GM12878 (cell line): ENCODE measurements at regions not wholly inside any gene's neighbourhood (a gene's known extent, or its start where the extent isn't known, plus 50 kb on each side); places are given as distances from the start of the nearest gene placed in this dataset.
A peak's percentile ranks its signal among the peaks of the same experiment; 100 is the strongest.

ENCODE experiments used
- ATAC-seq: fragments of 200-7000 bp; cut with Tn5 transposase; 3 replicates; pipeline ENCODE4 v1.9.1; 2020; ENCODE audit warnings: mild to moderate bottlenecking, moderate library complexity
- BruUV-seq: library from RNA; stranded (reverse); fragments of 400-500 nt; replicated peaks from 2 replicates; lab custom pipeline; 2021; lab: Mats Ljungman, UMichigan
- CTCF ChIA-PET: fragments of 300-600 bp; sonication (Branson Sonifier 250); formaldehyde crosslinking; extraction: SDS; loops from one replicate; lab custom pipeline; 2021; ENCODE audit warnings: inconsistent platforms; lab: Yijun Ruan, JAX
- POLR2A ChIA-PET: fragments of 350-600 bp; formaldehyde crosslinking; extraction: SDS; loops from one replicate; lab custom pipeline; 2021; ENCODE audit warnings: inconsistent platforms; lab: Charles Lee
- RAD21 ChIA-PET: fragments of 300-600 bp; sonication (Branson Sonifier 250); formaldehyde crosslinking; loops from one replicate; lab custom pipeline; 2023; ENCODE audit warnings: antibody characterized with exemption; ENCODE audit not compliant: unreplicated experiment; lab: Charles Lee
- SMC1A ChIA-PET: fragments of 300-600 bp; sonication (Branson Sonifier 250); formaldehyde crosslinking; loops from one replicate; lab custom pipeline; 2023; ENCODE audit not compliant: unreplicated experiment, uncharacterized antibody; lab: Charles Lee
- DNase-seq: peaks from one replicate; pipeline ENCODE4 v3.0.0-alpha.2; 2011; ENCODE audit warnings: low read depth, low spot score
- FAIRE-seq: peaks from 3 replicates; lab custom pipeline; 2011; peaks lifted over from hg19 to GRCh38; lab: Jason Lieb, UNC
- H2AFZ ChIP-seq: 2 replicates; pipeline ENCODE4 v1.6.0; 2011; ENCODE audit warnings: low read depth, low read length, control low read depth; ENCODE audit not compliant: control insufficient read depth
- H3K27ac ChIP-seq: 2 replicates; pipeline ENCODE4 v1.5.1; 2011; ENCODE audit warnings: control low read depth; ENCODE audit not compliant: control insufficient read depth, insufficient read depth
- H3K27me3 ChIP-seq, 2 experiments: replicated peaks in 1 of 2; 2 replicates each; pipeline versions ENCODE4 v1.6.0 to v1.6.1; 2011; ENCODE audit warnings: low read length in 1 of 2; ENCODE audit not compliant: control insufficient read depth in 2 of 2, insufficient read depth in 2 of 2
- H3K36me3 ChIP-seq, 2 experiments: 2 replicates each; pipeline ENCODE4 v1.5.1; 2011; ENCODE audit warnings: low read length in 1 of 2; ENCODE audit not compliant: control insufficient read depth in 2 of 2, insufficient read depth in 2 of 2
- H3K4me1 ChIP-seq: 2 replicates; pipeline ENCODE4 v1.6.1; 2011; ENCODE audit warnings: mild to moderate bottlenecking, low read length, moderate library complexity, mixed read lengths; ENCODE audit not compliant: control insufficient read depth, insufficient read depth
- H3K4me2 ChIP-seq: 2 replicates; pipeline ENCODE4 v1.6.0; 2011; ENCODE audit warnings: control low read depth; ENCODE audit not compliant: control insufficient read depth, insufficient read depth
- H3K4me3 ChIP-seq: fragments of 200-600 bp; sonication (generic); 2 replicates; pipeline ENCODE4 v1.5.1; 2016
- H3K79me2 ChIP-seq: 2 replicates; pipeline ENCODE4 v1.6.0; 2011; ENCODE audit warnings: low read length; ENCODE audit not compliant: control insufficient read depth, insufficient read depth
- H3K9ac ChIP-seq: 2 replicates; pipeline ENCODE4 v1.8.0; 2011; ENCODE audit warnings: low read length, control low read depth, mixed read lengths; ENCODE audit not compliant: control insufficient read depth, insufficient read depth
- H3K9me3 ChIP-seq: replicated peaks from 3 replicates; pipeline ENCODE4 v1.5.1; 2011; ENCODE audit warnings: mild to moderate bottlenecking, low read length; ENCODE audit not compliant: control insufficient read depth, insufficient read depth
- H4K20me1 ChIP-seq: 2 replicates; pipeline ENCODE4 v1.6.0; 2011; ENCODE audit not compliant: control insufficient read depth, insufficient read depth
- BACH1 ChIP-seq: fragments of 450-650 bp; IDR thresholded peaks from 2 replicates; pipeline ENCODE4 v1.6.1; 2017; ENCODE audit warnings: mild to moderate bottlenecking, borderline replicate concordance
- BCL11A ChIP-seq: IDR thresholded peaks from 2 replicates; pipeline ENCODE4 v1.6.1; 2011; ENCODE audit warnings: low read depth, low read length
- BMI1 ChIP-seq: fragments of 450-650 bp; IDR thresholded peaks from 2 replicates; pipeline ENCODE4 v1.6.1; 2016; ENCODE audit warnings: mild to moderate bottlenecking, moderate library complexity, borderline replicate concordance
- CREM ChIP-seq: IDR thresholded peaks from 2 replicates; pipeline ENCODE4 v1.6.1; 2014; ENCODE audit warnings: antibody characterized with exemption, low read depth
- DPF2 ChIP-seq: fragments of 450-650 bp; IDR thresholded peaks from 2 replicates; pipeline ENCODE4 v1.6.1; 2017; ENCODE audit warnings: mild to moderate bottlenecking
- ETV6 ChIP-seq, 2 experiments: fragments of 450-650 bp in 1 of 2; IDR thresholded peaks in 1 of 2; conservative IDR thresholded peaks in 1 of 2; 2 replicates each; pipeline ENCODE4 v1.6.1; 2014; ENCODE audit warnings: antibody characterized with exemption in 1 of 2, borderline replicate concordance in 1 of 2, low read depth in 1 of 2, mild to moderate bottlenecking in 1 of 2, moderate library complexity in 1 of 2
- FOXM1 ChIP-seq: IDR thresholded peaks from 2 replicates; pipeline ENCODE4 v1.6.1; 2012; ENCODE audit warnings: low read depth, mild to moderate bottlenecking, inconsistent platforms, low read length, moderate library complexity
- IKZF2 ChIP-seq, 2 experiments: fragments of 450-650 bp; IDR thresholded peaks; 2 replicates each; pipeline ENCODE4 v1.6.1; 2017; ENCODE audit warnings: mild to moderate bottlenecking in 2 of 2, moderate library complexity in 2 of 2
- MEF2A ChIP-seq: IDR thresholded peaks from 2 replicates; pipeline ENCODE4 v1.6.1; 2011; ENCODE audit warnings: low read depth, mild to moderate bottlenecking, low read length, moderate library complexity; ENCODE audit not compliant: insufficient read depth
- PAX5 ChIP-seq: IDR thresholded peaks from 2 replicates; pipeline ENCODE4 v1.6.1; 2011; ENCODE audit warnings: low read depth, low read length, borderline replicate concordance
- POLR2A ChIP-seq: IDR thresholded peaks from 2 replicates; pipeline ENCODE4 v1.6.1; 2011; ENCODE audit warnings: low read depth, mild to moderate bottlenecking, low read length
- POLR2AphosphoS5 ChIP-seq: IDR thresholded peaks from 2 replicates; pipeline ENCODE4 v1.6.1; 2011; ENCODE audit warnings: mild to moderate bottlenecking, low read length, inconsistent platforms
- RAD21 ChIP-seq: IDR thresholded peaks from 2 replicates; pipeline ENCODE4 v1.6.1; 2011; ENCODE audit warnings: mild to moderate bottlenecking, low read depth, low read length, moderate library complexity; ENCODE audit not compliant: insufficient read depth
- SMAD1 ChIP-seq: fragments of 450-650 bp; IDR thresholded peaks from 2 replicates; pipeline ENCODE4 v1.6.1; 2018; ENCODE audit warnings: mild to moderate bottlenecking, low read depth; ENCODE audit not compliant: partially characterized antibody
- SMC3 ChIP-seq: IDR thresholded peaks from 2 replicates; pipeline ENCODE4 v1.6.1; 2011; ENCODE audit warnings: low read length, improper control_type of control experiment, borderline replicate concordance
- WGBS: methylation state at CpG from one replicate; pipeline ENCODE4 v1.1.6; 2016; ENCODE audit warnings: low lambda C conversion rate; ENCODE audit not compliant: insufficient replicate concordance, insufficient coverage; ENCODE audit errors: missing lambda C conversion rate; 5-methylcytosine and 5-hydroxymethylcytosine counted together
- in situ Hi-C: fragments of 300-500 bp; cut with MboI; formaldehyde crosslinking; loops from 9 replicates; pipeline ENCODE4 v1.14.3; 2018; ENCODE audit warnings: mixed read lengths
- intact Hi-C: fragments of 100-400 bp; cut with micrococcal nuclease; formaldehyde crosslinking; loops from one replicate; pipeline ENCODE4 v1.14.2; 2022; ENCODE audit not compliant: unreplicated experiment
- TF ChIP-seq, protein P1 (sequence below), 3 experiments: IDR thresholded peaks in 2 of 3; conservative IDR thresholded peaks in 1 of 3; 2 replicates each; pipeline ENCODE4 v1.5.1; 2011; ENCODE audit warnings: low read depth in 3 of 3, low read length in 3 of 3, mild to moderate bottlenecking in 3 of 3, control low read depth in 2 of 3, moderate library complexity in 2 of 3, inconsistent platforms in 1 of 3, mixed read lengths in 1 of 3; ENCODE audit not compliant: control insufficient read depth in 2 of 3, insufficient read depth in 1 of 3; ENCODE audit errors: extremely low read depth in 1 of 3
- TF ChIP-seq, protein P2 (sequence below): fragments of 450-650 bp; IDR thresholded peaks from 2 replicates; pipeline ENCODE4 v1.6.1; 2016; ENCODE audit warnings: mild to moderate bottlenecking

DNA sequence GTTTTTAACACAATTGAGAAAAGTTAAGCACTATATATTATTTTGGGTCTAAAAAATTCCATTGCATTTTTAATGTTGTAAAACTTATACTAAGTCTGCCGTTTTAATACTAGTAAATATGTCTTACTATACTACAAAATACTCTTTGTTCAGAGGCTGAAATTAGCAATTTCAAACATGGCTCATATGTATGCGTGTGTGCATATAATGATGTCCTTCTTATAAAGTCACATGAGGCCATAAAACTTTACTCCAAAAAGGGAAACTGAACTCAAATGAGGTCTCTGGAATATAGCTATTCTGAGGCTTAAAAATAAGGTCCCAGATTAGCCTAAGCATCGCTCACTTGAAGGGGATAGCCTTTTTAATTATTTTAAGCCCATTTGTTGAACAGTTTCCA, 224.0 kb downstream of the MYLK4 start:
- ChIA-PET RAD21 (no interaction called here), POLR2A (no interaction called here), CTCF (no interaction called here), SMC1A (interaction anchor here (1.2 kb wide), 1 partner anchor 10 kb away, joined by 3 read pairs; no protein-coding TSS in a partner anchor)
- Histone ChIP-seq H3K9ac (no peak overlapping the region), H2AFZ (no peak overlapping the region), H4K20me1 (no peaks in the 10 kb centered on the region), H3K27me3 (no peaks in the 10 kb centered on the region), H3K79me2 (no peaks in the 10 kb centered on the region), H3K4me1 (no peaks in the 10 kb centered on the region), H3K36me3 (no peaks in the 10 kb centered on the region), H3K4me2 (no peak overlapping the region), H3K27ac (no peak overlapping the region), H3K9me3 (no peaks in the 10 kb centered on the region; the same call in 1 of the 3 replicates), H3K4me3 (no peak overlapping the region)
- in situ Hi-C loops (no loop called here), intact Hi-C loops (no loop called here)
- ATAC-seq = no peak
- BruUV-seq = no TSS peak
- no peak for FAIRE-seq
- WGBS = 2% methylated on average over 3 of the region's 3 CpGs
- TF ChIP-seq BACH1 (no peak), POLR2A (no peak)
- DNase-seq = no peak

DNA sequence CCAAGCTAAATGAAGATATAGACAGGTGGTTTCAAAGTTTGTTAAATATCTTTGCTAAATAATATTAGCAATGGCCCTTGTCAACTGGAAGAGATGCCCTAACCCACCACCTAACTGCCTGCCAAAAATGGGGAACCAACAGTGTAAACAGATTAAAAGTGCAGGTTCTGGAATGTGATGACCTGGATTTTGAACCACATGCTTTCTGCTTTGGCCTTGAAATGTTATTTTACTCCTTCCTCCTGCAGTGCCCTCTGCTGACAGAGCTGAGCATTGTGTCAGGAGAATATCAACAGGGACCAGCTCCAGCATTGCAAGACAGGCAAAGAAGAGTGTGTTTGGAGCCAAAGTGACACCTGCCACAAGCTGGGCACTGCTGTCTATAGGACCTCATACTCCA, 226.6 kb downstream of the MYLK4 start:
- H3K9me3 ChIP-seq = no peaks in the 10 kb centered on the region; the same call in 1 of the 3 replicates
- H4K20me1 ChIP-seq = no peaks in the 10 kb centered on the region
- in situ Hi-C loops (no loop called here), intact Hi-C loops (no loop called here)
- ChIA-PET SMC1A (interaction anchor here (1.1 kb wide), 1 partner anchor 11 kb away, joined by 3 read pairs; no protein-coding TSS in a partner anchor), CTCF (interaction anchor here (0.6 to 1.4 kb wide), 4 partner anchors 9 to 929 kb away, joined by 3 read pairs; no protein-coding TSS in a partner anchor), RAD21 (no interaction called here), POLR2A (no interaction called here)
- no peak for DNase-seq
- no peak overlapping the region for H3K4me3 ChIP-seq
- ATAC-seq = 0 out of 3 replicates have a peak, but pooled peaks have one; percentile 48
- no peaks in the 10 kb centered on the region for H3K4me1 ChIP-seq
- no peak overlapping the region for H3K27ac ChIP-seq
- H3K4me2 ChIP-seq = no peak overlapping the region
- BruUV-seq = no TSS peak
- no peaks in the 10 kb centered on the region for H3K36me3 ChIP-seq
- no peak overlapping the region for H3K9ac ChIP-seq
- H3K27me3 ChIP-seq = no peaks in the 10 kb centered on the region
- no peak overlapping the region for H2AFZ ChIP-seq
- FAIRE-seq = no peak
- H3K79me2 ChIP-seq = no peaks in the 10 kb centered on the region
- TF ChIP-seq CREM (no peak), DPF2 (no peak), FOXM1 (no peak), MEF2A (no peak), RAD21 (peak; percentile 5; the same call in 1 of the 2 replicates), BCL11A (no peak), ETV6 (conservative IDR thresholded peaks at IDR 0.05 in 1 of 2, IDR thresholded peaks at IDR 0.05 in 1 of 2; ENCODE audit: borderline replicate concordance in 1 of 2, low read depth in 1 of 2) (no peak), POLR2AphosphoS5 (no peak), SMC3 (0 out of 2 replicates have a peak, but pooled peaks have one; percentile 14), IKZF2 (IDR thresholded peaks at IDR 0.05) (no peak), BMI1 (no peak), PAX5 (no peak), SMAD1 (no peak)
- TF ChIP-seq, protein P1, sequence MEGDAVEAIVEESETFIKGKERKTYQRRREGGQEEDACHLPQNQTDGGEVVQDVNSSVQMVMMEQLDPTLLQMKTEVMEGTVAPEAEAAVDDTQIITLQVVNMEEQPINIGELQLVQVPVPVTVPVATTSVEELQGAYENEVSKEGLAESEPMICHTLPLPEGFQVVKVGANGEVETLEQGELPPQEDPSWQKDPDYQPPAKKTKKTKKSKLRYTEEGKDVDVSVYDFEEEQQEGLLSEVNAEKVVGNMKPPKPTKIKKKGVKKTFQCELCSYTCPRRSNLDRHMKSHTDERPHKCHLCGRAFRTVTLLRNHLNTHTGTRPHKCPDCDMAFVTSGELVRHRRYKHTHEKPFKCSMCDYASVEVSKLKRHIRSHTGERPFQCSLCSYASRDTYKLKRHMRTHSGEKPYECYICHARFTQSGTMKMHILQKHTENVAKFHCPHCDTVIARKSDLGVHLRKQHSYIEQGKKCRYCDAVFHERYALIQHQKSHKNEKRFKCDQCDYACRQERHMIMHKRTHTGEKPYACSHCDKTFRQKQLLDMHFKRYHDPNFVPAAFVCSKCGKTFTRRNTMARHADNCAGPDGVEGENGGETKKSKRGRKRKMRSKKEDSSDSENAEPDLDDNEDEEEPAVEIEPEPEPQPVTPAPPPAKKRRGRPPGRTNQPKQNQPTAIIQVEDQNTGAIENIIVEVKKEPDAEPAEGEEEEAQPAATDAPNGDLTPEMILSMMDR (IDR thresholded peaks at IDR 0.05 in 2 of 3, conservative IDR thresholded peaks at IDR 0.05 in 1 of 3; ENCODE audit: control insufficient read depth in 2 of 3, extremely low read depth in 1 of 3, insufficient read depth in 1 of 3, low read depth in 3 of 3, low read length in 3 of 3) = peak; percentile 15 to 43 (median 41); a peak in 4 of 6 replicates
- TF ChIP-seq, protein P2, sequence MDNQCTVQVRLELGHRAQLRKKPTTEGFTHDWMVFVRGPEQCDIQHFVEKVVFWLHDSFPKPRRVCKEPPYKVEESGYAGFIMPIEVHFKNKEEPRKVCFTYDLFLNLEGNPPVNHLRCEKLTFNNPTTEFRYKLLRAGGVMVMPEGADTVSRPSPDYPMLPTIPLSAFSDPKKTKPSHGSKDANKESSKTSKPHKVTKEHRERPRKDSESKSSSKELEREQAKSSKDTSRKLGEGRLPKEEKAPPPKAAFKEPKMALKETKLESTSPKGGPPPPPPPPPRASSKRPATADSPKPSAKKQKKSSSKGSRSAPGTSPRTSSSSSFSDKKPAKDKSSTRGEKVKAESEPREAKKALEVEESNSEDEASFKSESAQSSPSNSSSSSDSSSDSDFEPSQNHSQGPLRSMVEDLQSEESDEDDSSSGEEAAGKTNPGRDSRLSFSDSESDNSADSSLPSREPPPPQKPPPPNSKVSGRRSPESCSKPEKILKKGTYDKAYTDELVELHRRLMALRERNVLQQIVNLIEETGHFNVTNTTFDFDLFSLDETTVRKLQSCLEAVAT = no peak
